ENCODE measurements at regions not wholly inside any gene's neighbourhood (a gene's known extent, or its start where the extent isn't known, plus 50 kb on each side); places are given as distances from the start of the nearest gene placed in this dataset.

DNA sequence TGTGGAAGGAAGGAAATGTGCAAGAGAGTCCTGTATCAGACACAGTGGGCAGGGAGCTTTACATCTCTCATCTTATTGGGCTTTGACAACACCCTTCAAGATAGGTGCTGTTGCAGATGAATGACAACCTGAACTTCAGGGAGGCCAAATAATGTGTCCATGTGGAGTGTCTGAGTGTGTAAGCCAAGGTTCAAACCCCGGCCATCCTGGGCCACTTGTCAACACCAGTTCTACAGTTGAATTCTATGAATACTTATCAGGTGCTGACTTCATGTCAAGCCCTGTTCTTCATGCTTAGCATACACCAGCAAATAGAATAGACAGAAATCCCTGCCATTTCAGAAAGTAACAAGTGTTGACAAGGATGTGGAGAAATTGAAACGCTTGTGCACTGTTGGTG is 354.4 kb downstream of the KCNRG start:
- TF ChIP-seq, protein P1, sequence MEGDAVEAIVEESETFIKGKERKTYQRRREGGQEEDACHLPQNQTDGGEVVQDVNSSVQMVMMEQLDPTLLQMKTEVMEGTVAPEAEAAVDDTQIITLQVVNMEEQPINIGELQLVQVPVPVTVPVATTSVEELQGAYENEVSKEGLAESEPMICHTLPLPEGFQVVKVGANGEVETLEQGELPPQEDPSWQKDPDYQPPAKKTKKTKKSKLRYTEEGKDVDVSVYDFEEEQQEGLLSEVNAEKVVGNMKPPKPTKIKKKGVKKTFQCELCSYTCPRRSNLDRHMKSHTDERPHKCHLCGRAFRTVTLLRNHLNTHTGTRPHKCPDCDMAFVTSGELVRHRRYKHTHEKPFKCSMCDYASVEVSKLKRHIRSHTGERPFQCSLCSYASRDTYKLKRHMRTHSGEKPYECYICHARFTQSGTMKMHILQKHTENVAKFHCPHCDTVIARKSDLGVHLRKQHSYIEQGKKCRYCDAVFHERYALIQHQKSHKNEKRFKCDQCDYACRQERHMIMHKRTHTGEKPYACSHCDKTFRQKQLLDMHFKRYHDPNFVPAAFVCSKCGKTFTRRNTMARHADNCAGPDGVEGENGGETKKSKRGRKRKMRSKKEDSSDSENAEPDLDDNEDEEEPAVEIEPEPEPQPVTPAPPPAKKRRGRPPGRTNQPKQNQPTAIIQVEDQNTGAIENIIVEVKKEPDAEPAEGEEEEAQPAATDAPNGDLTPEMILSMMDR (IDR thresholded peaks at IDR 0.05) = no peak
- no peak for TF ChIP-seq POLR2A (IDR thresholded peaks at IDR 0.05)

Measured in body of pancreas (tissue), 4 donors.